Hindlimb muscle (tissue), 1 donor: ENCODE measurements at regions not wholly inside any gene's neighbourhood (a gene's known extent, or its start where the extent isn't known, plus 50 kb on each side); places are given as distances from the start of the nearest gene placed in this dataset.
"Not testable (repeated sequence)": the region's sequence is repeated elsewhere in the genome, so short reads cannot be mapped to it uniquely, and the experiment has no call there.

Experiments used
- DNase-seq: peaks from one replicate; pipeline ENCODE4 v3.0.0-alpha.2; 2013

- DNase-seq: no peak
Measured at GRCh38 chr15:26259581-26259980, 396.5 kb upstream of the ATP10A start.

- not testable (repeated sequence) for DNase-seq
Measured at GRCh38 chr15:26244782-26245181, 381.7 kb upstream of the ATP10A start.

GRCh38 chr15:26243382-26243781 lies 380.3 kb upstream of the ATP10A start:
- DNase-seq: no peak

GRCh38 chr15:26242565-26243071 lies 379.5 kb upstream of the ATP10A start:
- DNase-seq: no peak

- DNase-seq: no peak
Measured at GRCh38 chr15:26235864-26236263, 372.7 kb upstream of the ATP10A start.

- DNase-seq: no peak
Measured at GRCh38 chr15:26234976-26235767, 372.0 kb upstream of the ATP10A start.

GRCh38 chr15:26232691-26233090 lies 369.6 kb upstream of the ATP10A start:
- no peak for DNase-seq

GRCh38 chr15:26231096-26231495 lies 368.0 kb upstream of the ATP10A start:
- no peak for DNase-seq

GRCh38 chr15:26224266-26224665 lies 361.1 kb upstream of the ATP10A start:
- no peak for DNase-seq

- DNase-seq: no peak
Measured at GRCh38 chr15:26223720-26224119, 360.6 kb upstream of the ATP10A start.

GRCh38 chr15:26222781-26223180 lies 359.7 kb upstream of the ATP10A start:
- DNase-seq: no peak

- not testable (repeated sequence) for DNase-seq
Measured at GRCh38 chr15:26217043-26217442, 353.9 kb upstream of the ATP10A start.

- no peak for DNase-seq
Measured at GRCh38 chr15:26214290-26214689, 351.2 kb upstream of the ATP10A start.

GRCh38 chr15:26213427-26213826 lies 350.3 kb upstream of the ATP10A start:
- no peak for DNase-seq

GRCh38 chr15:26212109-26212508 lies 349.0 kb upstream of the ATP10A start:
- DNase-seq: no peak

GRCh38 chr15:26210980-26211379 lies 347.9 kb upstream of the ATP10A start:
- DNase-seq: no peak

GRCh38 chr15:26201177-26201858 lies 338.2 kb upstream of the ATP10A start:
- no peak for DNase-seq

GRCh38 chr15:26200427-26200826 lies 337.3 kb upstream of the ATP10A start:
- no peak for DNase-seq

GRCh38 chr15:26197719-26198118 lies 334.6 kb upstream of the ATP10A start:
- no peak for DNase-seq

GRCh38 chr15:26197060-26197459 lies 333.9 kb upstream of the ATP10A start:
- DNase-seq: no peak

- no peak for DNase-seq
Measured at GRCh38 chr15:26191193-26191592, 328.1 kb upstream of the ATP10A start.

GRCh38 chr15:26186138-26186537 lies 323.0 kb upstream of the ATP10A start:
- DNase-seq: not testable (repeated sequence)

- no peak for DNase-seq
Measured at GRCh38 chr15:26182441-26182840, 319.3 kb upstream of the ATP10A start.

GRCh38 chr15:26179906-26180305 lies 316.8 kb upstream of the ATP10A start:
- DNase-seq: no peak
